H1 (cell line): ENCODE measurements at regions not wholly inside any gene's neighbourhood (a gene's known extent, or its start where the extent isn't known, plus 50 kb on each side); places are given as distances from the start of the nearest gene placed in this dataset.

Source experiments
- CTCF ChIA-PET: fragments of 300-600 bp; sonication (Branson Sonifier 250); formaldehyde crosslinking; loops from one replicate; lab custom pipeline; 2021; ENCODE audit not compliant: partially characterized antibody; lab: Charles Lee
- POLR2A ChIA-PET: fragments of 300-600 bp; sonication (Branson Sonifier 250); formaldehyde crosslinking; loops from one replicate; lab custom pipeline; 2021; ENCODE audit warnings: inconsistent platforms; ENCODE audit not compliant: partially characterized antibody; lab: Charles Lee
- DNase-seq, 2 experiments: peaks; one replicate each; pipeline versions ENCODE4 v3.0.0 to v3.0.0-alpha.2; 2010 to 2022; ENCODE audit warnings: low spot score in 2 of 2, low read depth in 1 of 2, mixed read lengths in 1 of 2
- FAIRE-seq: peaks from 2 replicates; lab custom pipeline; 2011; peaks lifted over from hg19 to GRCh38; lab: Jason Lieb, UNC
- H2AFZ ChIP-seq: 2 replicates; pipeline ENCODE4 v1.8.1; 2012; ENCODE audit warnings: low read length, inconsistent platforms
- H2AK5ac ChIP-seq: 2 replicates; pipeline ENCODE4 v1.6.1; 2013; ENCODE audit warnings: low read depth, low read length
- H2BK120ac ChIP-seq: replicated peaks from 2 replicates; pipeline ENCODE3; 2013; ENCODE audit warnings: low read depth, low read length, inconsistent platforms
- H2BK12ac ChIP-seq: 2 replicates; pipeline ENCODE4 v1.6.1; 2013; ENCODE audit warnings: low read depth, low read length
- H2BK15ac ChIP-seq: 2 replicates; pipeline ENCODE4 v1.6.1; 2013; ENCODE audit warnings: low read length
- H2BK20ac ChIP-seq: 2 replicates; pipeline ENCODE4 v1.6.1; 2013; ENCODE audit warnings: low read length
- H2BK5ac ChIP-seq: 2 replicates; pipeline ENCODE4 v1.6.1; 2013; ENCODE audit warnings: low read depth, low read length
- H3K14ac ChIP-seq: 2 replicates; pipeline ENCODE4 v1.6.1; 2013; ENCODE audit warnings: inconsistent platforms; ENCODE audit not compliant: insufficient read length
- H3K18ac ChIP-seq: 2 replicates; pipeline ENCODE4 v1.6.1; 2013; ENCODE audit warnings: low read length; ENCODE audit errors: extremely low read depth
- H3K23ac ChIP-seq: 2 replicates; pipeline ENCODE4 v1.6.1; 2013; ENCODE audit warnings: inconsistent platforms; ENCODE audit not compliant: insufficient read length
- H3K23me2 ChIP-seq: 2 replicates; pipeline ENCODE4 v1.6.1; 2013; ENCODE audit warnings: low read depth, low read length
- H3K27ac ChIP-seq: 2 replicates; pipeline ENCODE4 v1.6.1; 2011; ENCODE audit warnings: low read depth, low read length, inconsistent platforms
- H3K27me3 ChIP-seq, 4 experiments: replicated peaks in 1 of 4; 1 replicate in 1 of 4; 2 replicates in 3 of 4; pipeline versions ENCODE4 v1.6.1 to v1.8.1; 2011 to 2013; ENCODE audit warnings: low read length in 3 of 4, mild to moderate bottlenecking in 3 of 4, inconsistent platforms in 2 of 4, mixed read lengths in 2 of 4, moderate library complexity in 1 of 4; ENCODE audit not compliant: control insufficient read depth in 3 of 4, insufficient read depth in 3 of 4; ENCODE audit errors: extremely low read depth in 1 of 4
- H3K36me3 ChIP-seq, 4 experiments: 2 replicates each; pipeline versions ENCODE4 v1.6.1 to v1.8.1; 2011 to 2013; ENCODE audit warnings: mild to moderate bottlenecking in 4 of 4, low read length in 3 of 4, moderate library complexity in 2 of 4, control low read depth in 1 of 4, inconsistent platforms in 1 of 4; ENCODE audit not compliant: insufficient read depth in 4 of 4, control insufficient read depth in 2 of 4
- H3K4ac ChIP-seq: replicated peaks from 2 replicates; pipeline ENCODE3; 2013; ENCODE audit warnings: low read length, low read depth, mixed read lengths, inconsistent platforms; ENCODE audit not compliant: insufficient read length
- H3K4me1 ChIP-seq, 4 experiments: replicated peaks in 1 of 4; 1 replicate in 1 of 4; 2 replicates in 3 of 4; pipeline versions ENCODE4 v1.6.1 to v1.8.1; 2011 to 2013; ENCODE audit warnings: low read length in 3 of 4, inconsistent platforms in 2 of 4, mixed read lengths in 1 of 4; ENCODE audit not compliant: insufficient read depth in 4 of 4, control insufficient read depth in 3 of 4
- H3K4me2 ChIP-seq, 2 experiments: 2 replicates each; pipeline versions ENCODE4 v1.6.1 to v1.8.1; 2011 to 2013; ENCODE audit warnings: low read depth in 2 of 2, low read length in 2 of 2, control low read depth in 1 of 2, inconsistent platforms in 1 of 2, mild to moderate bottlenecking in 1 of 2; ENCODE audit not compliant: insufficient read depth in 1 of 2
- H3K4me3 ChIP-seq, 4 experiments: fragments of 200-600, 300-600 bp in 1 of 4; sonication (generic), shearing (Covaris generic), sonication (Bioruptor Twin) in 1 of 4; 2 replicates each; pipeline versions ENCODE4 v1.5.1 to v1.8.1; 2011 to 2016; ENCODE audit warnings: low read length in 4 of 4, low read depth in 3 of 4, control low read depth in 2 of 4, inconsistent platforms in 2 of 4, mild to moderate bottlenecking in 2 of 4, mixed read lengths in 1 of 4, moderate library complexity in 1 of 4; ENCODE audit not compliant: insufficient read depth in 2 of 4; ENCODE audit errors: extremely low read depth in 1 of 4
- H3K56ac ChIP-seq: replicated peaks from 2 replicates; pipeline ENCODE3; 2013; ENCODE audit warnings: low read depth, mild to moderate bottlenecking, mixed read lengths, low read length, inconsistent platforms; ENCODE audit not compliant: insufficient read length
- H3K79me1 ChIP-seq: 2 replicates; pipeline ENCODE4 v1.6.1; 2013; ENCODE audit warnings: low read depth, low read length, control low read depth
- H3K79me2 ChIP-seq, 2 experiments: 2 replicates each; pipeline versions ENCODE4 v1.6.1 to v1.8.1; 2012 to 2013; ENCODE audit warnings: low read length in 2 of 2, mild to moderate bottlenecking in 2 of 2, inconsistent platforms in 1 of 2; ENCODE audit not compliant: insufficient read depth in 2 of 2, control insufficient read depth in 1 of 2
- H3K9ac ChIP-seq, 4 experiments: replicated peaks in 1 of 4; 1 replicate in 1 of 4; 2 replicates in 3 of 4; pipeline versions ENCODE4 v1.6.1 to v1.8.1; 2011 to 2013; ENCODE audit warnings: low read depth in 3 of 4, low read length in 3 of 4, control low read depth in 2 of 4, mild to moderate bottlenecking in 2 of 4, moderate library complexity in 2 of 4, inconsistent platforms in 1 of 4; ENCODE audit errors: extremely low read depth in 1 of 4
- H3K9me3 ChIP-seq, 2 experiments: 2 replicates each; pipeline versions ENCODE4 v1.6.1 to v1.8.1; 2012 to 2013; ENCODE audit warnings: mild to moderate bottlenecking in 2 of 2, moderate library complexity in 2 of 2, control low read depth in 1 of 2, inconsistent platforms in 1 of 2, low read depth in 1 of 2, low read length in 1 of 2, mixed read lengths in 1 of 2; ENCODE audit not compliant: insufficient read depth in 2 of 2
- H4K20me1 ChIP-seq, 2 experiments: replicated peaks in 1 of 2; 2 replicates each; pipeline versions ENCODE3 to v1.8.1; 2011 to 2013; ENCODE audit warnings: inconsistent platforms in 2 of 2, low read length in 2 of 2, mild to moderate bottlenecking in 1 of 2; ENCODE audit not compliant: insufficient read depth in 2 of 2, control insufficient read depth in 1 of 2
- H4K5ac ChIP-seq: 2 replicates; pipeline ENCODE4 v1.6.1; 2013; ENCODE audit warnings: low read length, low read depth, mixed read lengths, inconsistent platforms; ENCODE audit not compliant: insufficient read length
- H4K8ac ChIP-seq: 2 replicates; pipeline ENCODE4 v1.8.0; 2013; ENCODE audit warnings: mild to moderate bottlenecking, moderate library complexity, low read length, inconsistent platforms; ENCODE audit not compliant: insufficient read depth; ENCODE audit errors: extremely low read depth
- H4K91ac ChIP-seq: replicated peaks from 2 replicates; pipeline ENCODE3; 2013; ENCODE audit warnings: low read length, mixed read lengths, inconsistent platforms; ENCODE audit not compliant: insufficient read length
- CBX5 ChIP-seq: fragments of 300-800, 300-1000 bp; sonication (generic); IDR thresholded peaks from 2 replicates; pipeline ENCODE4 v1.7.1; 2016; ENCODE audit warnings: antibody characterized with exemption, low read length, low read depth
- E2F6 ChIP-seq: IDR thresholded peaks from 2 replicates; pipeline ENCODE4 v1.6.1; 2012; ENCODE audit warnings: inconsistent platforms
- GABPA ChIP-seq: IDR thresholded peaks from 2 replicates; pipeline ENCODE4 v1.6.1; 2011; ENCODE audit warnings: mild to moderate bottlenecking, low read length, moderate library complexity, borderline replicate concordance; ENCODE audit not compliant: insufficient read depth
- HDAC2 ChIP-seq, 2 experiments: fragments of 300-600 bp in 1 of 2; sonication (generic) in 1 of 2; IDR thresholded peaks; 2 replicates each; pipeline ENCODE4 v1.6.1; 2011 to 2012; ENCODE audit warnings: low read depth in 2 of 2, low read length in 2 of 2, mild to moderate bottlenecking in 2 of 2, moderate library complexity in 2 of 2, borderline replicate concordance in 1 of 2, inconsistent platforms in 1 of 2
- JUN ChIP-seq: IDR thresholded peaks from 2 replicates; pipeline ENCODE4 v1.6.1; 2011; ENCODE audit warnings: low read depth, mild to moderate bottlenecking, improper control_type of control experiment, low read length
- MAFK ChIP-seq: IDR thresholded peaks from 2 replicates; pipeline ENCODE4 v1.6.1; 2012; ENCODE audit warnings: low read depth, mild to moderate bottlenecking, improper control_type of control experiment, low read length
- NRF1 ChIP-seq: IDR thresholded peaks from 2 replicates; pipeline ENCODE4 v1.6.1; 2011; ENCODE audit warnings: mild to moderate bottlenecking, low read depth, low read length, improper control_type of control experiment
- POLR2AphosphoS5 ChIP-seq: IDR thresholded peaks from 2 replicates; pipeline ENCODE4 v1.6.1; 2011; ENCODE audit warnings: low read depth, low read length
- RXRA ChIP-seq: IDR thresholded peaks from 2 replicates; pipeline ENCODE4 v1.6.1; 2011; ENCODE audit warnings: low read depth, mild to moderate bottlenecking, low read length, moderate library complexity; ENCODE audit not compliant: insufficient read depth
- SIRT6 ChIP-seq: IDR thresholded peaks from one replicate; pipeline ENCODE4 v1.7.1; 2012; ENCODE audit warnings: low read length, inconsistent platforms
- TAF7 ChIP-seq: optimal IDR thresholded peaks from 2 replicates; pipeline ENCODE3; 2011; ENCODE audit warnings: low read depth, mild to moderate bottlenecking, inconsistent platforms, low read length, moderate library complexity, borderline replicate concordance
- TBP ChIP-seq: IDR thresholded peaks from 2 replicates; pipeline ENCODE4 v1.6.1; 2011; ENCODE audit warnings: low read depth, low read length, improper control_type of control experiment
- TCF12 ChIP-seq: IDR thresholded peaks from 2 replicates; pipeline ENCODE4 v1.6.1; 2011; ENCODE audit warnings: low read depth, mild to moderate bottlenecking, low read length
- USF2 ChIP-seq: IDR thresholded peaks from 2 replicates; pipeline ENCODE4 v1.6.1; 2011; ENCODE audit warnings: low read length, improper control_type of control experiment
- WGBS, 2 experiments: shearing (Covaris generic) in 1 of 2; methylation state at CpG; one replicate each; pipeline versions ENCODE4 v1.1.6 to v1.1.7; 2013 to 2015; ENCODE audit warnings: low lambda C conversion rate in 2 of 2, mixed read lengths in 2 of 2, inconsistent platforms in 1 of 2, low coverage in 1 of 2, missing lambda C conversion rate in 1 of 2; ENCODE audit not compliant: insufficient replicate concordance in 2 of 2, insufficient coverage in 1 of 2, insufficient read length in 1 of 2; ENCODE audit errors: extremely low coverage in 1 of 2, missing lambda C conversion rate in 1 of 2; 5-methylcytosine and 5-hydroxymethylcytosine counted together

- H3K79me1 ChIP-seq: no peaks in the 10 kb centered on the region
- no peak overlapping the region for H2BK5ac ChIP-seq
- no peak overlapping the region for H2BK15ac ChIP-seq
- no peak overlapping the region for H3K4ac ChIP-seq
- H2BK20ac ChIP-seq: no peak overlapping the region
- H3K36me3 ChIP-seq: no peaks in the 10 kb centered on the region
- no peak overlapping the region for H3K23ac ChIP-seq
- H3K4me1 ChIP-seq: no peaks in the 10 kb centered on the region
- TF ChIP-seq TBP: no peak
- TF ChIP-seq MAFK: no peak
- TF ChIP-seq USF2: no peak
- TF ChIP-seq RXRA: no peak
- no peak for TF ChIP-seq SIRT6
- no peak for TF ChIP-seq E2F6
- no peak for TF ChIP-seq JUN
- TF ChIP-seq NRF1: no peak
- no peak for TF ChIP-seq POLR2AphosphoS5
- no peak for TF ChIP-seq CBX5
- TF ChIP-seq HDAC2 (IDR thresholded peaks at IDR 0.05; ENCODE audit: borderline replicate concordance in 1 of 2, low read depth in 2 of 2, low read length in 2 of 2): no peak
- no peak for TF ChIP-seq GABPA
- no peak for TF ChIP-seq TCF12
- TF ChIP-seq TAF7: no peak
- no peak overlapping the region for H2AK5ac ChIP-seq
- ChIA-PET POLR2A (no interaction called here), CTCF (interaction anchor here (0.6 to 1.0 kb wide), 2 partner anchors 18 to 73 kb away, joined by 3 read pairs; no protein-coding TSS in a partner anchor)
- no peak overlapping the region for H3K27ac ChIP-seq
- no peak overlapping the region for H4K8ac ChIP-seq
- H4K5ac ChIP-seq: no peak overlapping the region
- no peak overlapping the region for H3K56ac ChIP-seq
- no peak overlapping the region for H2BK120ac ChIP-seq
- H3K14ac ChIP-seq: no peak overlapping the region
- H2BK12ac ChIP-seq: no peak overlapping the region
- FAIRE-seq: no peak
- no peaks in the 10 kb centered on the region for H3K27me3 ChIP-seq
- H3K9ac ChIP-seq: no peak overlapping the region
- no peak overlapping the region for H3K18ac ChIP-seq
- DNase-seq: no peak
- H3K4me2 ChIP-seq: no peak overlapping the region
- H3K9me3 ChIP-seq: no peaks in the 10 kb centered on the region
- no peak overlapping the region for H2AFZ ChIP-seq
- H4K91ac ChIP-seq: no peak overlapping the region
- H3K4me3 ChIP-seq: no peak overlapping the region
- no peaks in the 10 kb centered on the region for H3K79me2 ChIP-seq
- H3K23me2 ChIP-seq: no peaks in the 10 kb centered on the region
- 91% methylated on average over 2 of the region's 2 CpGs; no CpG with 5 or more reads in 1 of the 2 experiments for WGBS, 2 experiments
- H4K20me1 ChIP-seq: no peaks in the 10 kb centered on the region
These were observed 107.5 kb downstream of the DCLK3 start for GRCh38 chr3:36656873-36657272.
